ENCODE measurements at regions not wholly inside any gene's neighbourhood (a gene's known extent, or its start where the extent isn't known, plus 50 kb on each side); places are given as distances from the start of the nearest gene placed in this dataset.

GRCh38 chr6:146878952-146879340 lies 280.2 kb downstream of the ADGB start:
- TF ChIP-seq CTCF (IDR thresholded peaks at IDR 0.05) (no peak), POLR2A (IDR thresholded peaks at IDR 0.05) (no peak)
